Caco-2 (cell line): ENCODE measurements at regions not wholly inside any gene's neighbourhood (a gene's known extent, or its start where the extent isn't known, plus 50 kb on each side); places are given as distances from the start of the nearest gene placed in this dataset.

Experiments used
- BruUV-seq: library from RNA; stranded (reverse); fragments of 400-500 nt; replicated peaks from 2 replicates; lab custom pipeline; 2021; lab: Mats Ljungman, UMichigan
- CTCF ChIA-PET: fragments of 300-600 bp; sonication (Branson Sonifier 250); formaldehyde crosslinking; loops from one replicate; lab custom pipeline; 2022; ENCODE audit warnings: antibody characterized with exemption; lab: Charles Lee
- POLR2A ChIA-PET: fragments of 300-600 bp; sonication (Branson Sonifier 250); formaldehyde crosslinking; loops from one replicate; lab custom pipeline; 2022; ENCODE audit warnings: antibody characterized with exemption; lab: Charles Lee
- DNase-seq, 2 experiments: peaks; one replicate each; pipeline versions ENCODE4 v3.0.0 to v3.0.0-alpha.2; 2020 to 2022
- H3K27me3 ChIP-seq: replicated peaks from 2 replicates; pipeline ENCODE4 v1.6.0; 2011; ENCODE audit warnings: low read length; ENCODE audit not compliant: control insufficient read depth, insufficient read depth
- H3K36me3 ChIP-seq: 2 replicates; pipeline ENCODE4 v1.5.1; 2011; ENCODE audit warnings: low read length; ENCODE audit not compliant: control insufficient read depth, insufficient read depth
- H3K4me1 ChIP-seq: fragments of 250-450 bp; sonication (Bioruptor Pico); 2 replicates; pipeline ENCODE4 v1.5.1; 2020; ENCODE audit warnings: mild to moderate bottlenecking
- H3K4me3 ChIP-seq: 2 replicates; pipeline ENCODE4 v1.5.1; 2011; ENCODE audit warnings: low read depth, mild to moderate bottlenecking, control low read depth, low read length
- H3K9me3 ChIP-seq: fragments of 250-450 bp; sonication (Bioruptor Pico); 2 replicates; pipeline ENCODE4 v1.5.1; 2020; ENCODE audit warnings: mild to moderate bottlenecking, moderate library complexity
- H3K27ac Mint-ChIP-seq: one replicate; pipeline ENCODE4 v1.8.0; 2022; ENCODE audit warnings: mixed read lengths; ENCODE audit not compliant: unreplicated experiment
- H3K27me3 Mint-ChIP-seq: one replicate; pipeline ENCODE4 v1.8.0; 2022; ENCODE audit warnings: mixed read lengths; ENCODE audit not compliant: insufficient read depth, unreplicated experiment
- H3K36me3 Mint-ChIP-seq: one replicate; pipeline ENCODE4 v1.8.0; 2022; ENCODE audit warnings: mild to moderate bottlenecking, mixed read lengths; ENCODE audit not compliant: insufficient read depth, unreplicated experiment
- H3K4me1 Mint-ChIP-seq: one replicate; pipeline ENCODE4 v1.8.0; 2022; ENCODE audit warnings: low read depth, mixed read lengths; ENCODE audit not compliant: unreplicated experiment
- H3K4me3 Mint-ChIP-seq: one replicate; pipeline ENCODE4 v1.8.0; 2022; ENCODE audit warnings: mild to moderate bottlenecking, moderate library complexity, mixed read lengths; ENCODE audit not compliant: unreplicated experiment
- H3K9me3 Mint-ChIP-seq: one replicate; pipeline ENCODE4 v1.8.0; 2022; ENCODE audit warnings: mixed read lengths; ENCODE audit not compliant: unreplicated experiment
- CTCF ChIP-seq, 2 experiments: fragments of 200-600 bp in 1 of 2; IDR thresholded peaks; 1 replicate in 1 of 2; 2 replicates in 1 of 2; pipeline versions ENCODE4 v1.5.1 to v1.8.0; 2011 to 2022; ENCODE audit warnings: antibody characterized with exemption in 1 of 2, control low read depth in 1 of 2, inconsistent platforms in 1 of 2, low read depth in 1 of 2, low read length in 1 of 2, mild to moderate bottlenecking in 1 of 2, moderate library complexity in 1 of 2; ENCODE audit not compliant: insufficient read depth in 1 of 2, severe bottlenecking in 1 of 2, unreplicated experiment in 1 of 2
- intact Hi-C: fragments of 100-400 bp; cut with micrococcal nuclease; formaldehyde crosslinking; loops from one replicate; pipeline ENCODE4 v1.10.0; 2022; ENCODE audit not compliant: unreplicated experiment

- ChIA-PET POLR2A (no interaction called here), CTCF (no interaction called here)
- Histone ChIP-seq H3K27me3 (no peaks in the 10 kb centered on the region), H3K9me3 (no peaks in the 10 kb centered on the region), H3K36me3 (no peaks in the 10 kb centered on the region), H3K4me3 (no peak overlapping the region), H3K4me1 (no peaks in the 10 kb centered on the region)
- intact Hi-C loops: no loop called here
- no peak overlapping the region for H3K27ac Mint-ChIP-seq
- no peak overlapping the region for H3K4me3 Mint-ChIP-seq
- no peaks in the 10 kb centered on the region for H3K4me1 Mint-ChIP-seq
- H3K27me3 Mint-ChIP-seq: no peaks in the 10 kb centered on the region
- no TSS peak for BruUV-seq
- TF ChIP-seq CTCF (IDR thresholded peaks at IDR 0.05; ENCODE audit: insufficient read depth in 1 of 2, low read depth in 1 of 2, low read length in 1 of 2, severe bottlenecking in 1 of 2, unreplicated experiment in 1 of 2): no peak
- DNase-seq: no peak
- no peaks in the 10 kb centered on the region for H3K9me3 Mint-ChIP-seq
- H3K36me3 Mint-ChIP-seq: no peaks in the 10 kb centered on the region
Measured at GRCh38 chrX:10707773-10708172, 87.4 kb upstream of the MID1 start.

GRCh38 chrX:10709276-10709675 is 88.9 kb upstream of the MID1 start:
- no peaks in the 10 kb centered on the region for H3K36me3 ChIP-seq
- H3K9me3 ChIP-seq: no peaks in the 10 kb centered on the region
- no peak overlapping the region for H3K4me3 ChIP-seq
- Mint-ChIP-seq H3K9me3 (no peaks in the 10 kb centered on the region), H3K36me3 (no peaks in the 10 kb centered on the region), H3K4me3 (no peak overlapping the region), H3K4me1 (no peaks in the 10 kb centered on the region), H3K27ac (no peak overlapping the region), H3K27me3 (no peaks in the 10 kb centered on the region)
- H3K4me1 ChIP-seq: no peaks in the 10 kb centered on the region
- no peak for TF ChIP-seq CTCF (IDR thresholded peaks at IDR 0.05; ENCODE audit: insufficient read depth in 1 of 2, low read depth in 1 of 2, low read length in 1 of 2, severe bottlenecking in 1 of 2, unreplicated experiment in 1 of 2)
- intact Hi-C loops: no loop called here
- no TSS peak for BruUV-seq
- no peak for DNase-seq
- CTCF ChIA-PET: no interaction called here
- H3K27me3 ChIP-seq: no peaks in the 10 kb centered on the region
- POLR2A ChIA-PET: no interaction called here

GRCh38 chrX:10714531-10714930 is 94.1 kb upstream of the MID1 start:
- no peaks in the 10 kb centered on the region for H3K27me3 Mint-ChIP-seq
- no peaks in the 10 kb centered on the region for H3K9me3 ChIP-seq
- H3K36me3 ChIP-seq: no peaks in the 10 kb centered on the region
- no peak overlapping the region for H3K27ac Mint-ChIP-seq
- H3K4me1 ChIP-seq: no peaks in the 10 kb centered on the region
- no peak for DNase-seq
- no peak overlapping the region for H3K4me3 ChIP-seq
- H3K4me3 Mint-ChIP-seq: no peak overlapping the region
- ChIA-PET POLR2A (no interaction called here), CTCF (no interaction called here)
- TF ChIP-seq CTCF (IDR thresholded peaks at IDR 0.05; ENCODE audit: insufficient read depth in 1 of 2, low read depth in 1 of 2, low read length in 1 of 2, severe bottlenecking in 1 of 2, unreplicated experiment in 1 of 2): no peak
- H3K27me3 ChIP-seq: no peaks in the 10 kb centered on the region
- intact Hi-C loops: no loop called here
- no peaks in the 10 kb centered on the region for H3K4me1 Mint-ChIP-seq
- no peaks in the 10 kb centered on the region for H3K36me3 Mint-ChIP-seq
- BruUV-seq: no TSS peak
- no peaks in the 10 kb centered on the region for H3K9me3 Mint-ChIP-seq
